ENCODE measurements at regions not wholly inside any gene's neighbourhood (a gene's known extent, or its start where the extent isn't known, plus 50 kb on each side); places are given as distances from the start of the nearest gene placed in this dataset.

GRCh38 chr9:129283291-129283691 lies 105.2 kb upstream of the IER5L start:
- Histone ChIP-seq H3K27ac (ENCODE audit: insufficient read depth, low read depth, low read length) (no peak overlapping the region), H4K20me1 (replicated peaks; ENCODE audit: control insufficient read depth, extremely low read depth, insufficient read depth, low read length) (no peaks in the 10 kb centered on the region), H3K36me3 (ENCODE audit: control insufficient read depth in 2 of 2, extremely low read depth in 1 of 2, insufficient read depth in 2 of 2, low read length in 2 of 2) (no peaks in the 10 kb centered on the region), H2AFZ (ENCODE audit: low read depth, low read length) (no peak overlapping the region), H3K27me3 (ENCODE audit: control insufficient read depth in 2 of 2, insufficient read depth in 2 of 2, low read length in 2 of 2) (no peaks in the 10 kb centered on the region), H3K4me2 (ENCODE audit: insufficient read depth, low read length) (no peak overlapping the region), H3K4me1 (ENCODE audit: control insufficient read depth, extremely low read depth, insufficient read depth, low read length) (no peaks in the 10 kb centered on the region), H3K9me3 (replicated peaks; ENCODE audit: control insufficient read depth, insufficient read depth, low read length) (no peaks in the 10 kb centered on the region), H3K9me1 (replicated peaks; ENCODE audit: control insufficient read depth, extremely low read depth, insufficient read depth, low read length) (no peaks in the 10 kb centered on the region), H3K9ac (replicated peaks; ENCODE audit: extremely low read depth, insufficient read depth, low read length) (no peak overlapping the region), H3K79me2 (ENCODE audit: control insufficient read depth, insufficient read depth, low read length) (no peaks in the 10 kb centered on the region), H3K4me3 (replicated peaks in 1 of 3; ENCODE audit: insufficient read depth in 1 of 3, low read depth in 1 of 3, low read length in 3 of 3) (no peak overlapping the region)
- dilution Hi-C loops (cut with MboI; ENCODE audit: extremely low pct_ligation_motif_present, low sequenced_read_pairs) (no loop called here), intact Hi-C loops (cut with micrococcal nuclease) (no loop called here)
- POLR2A ChIA-PET = no interaction called here
- TF ChIP-seq POLR2AphosphoS5 (IDR thresholded peaks at IDR 0.05; ENCODE audit: insufficient read depth, low read depth, low read length) (no peak), JUN (IDR thresholded peaks at IDR 0.05; ENCODE audit: borderline replicate concordance, insufficient read depth, insufficient read length, low read depth) (no peak), FOS (IDR thresholded peaks at IDR 0.05; ENCODE audit: borderline replicate concordance, insufficient read depth, low read length) (no peak), GATA2 (IDR thresholded peaks at IDR 0.05; ENCODE audit: insufficient read depth, insufficient read length, low read depth, low read length) (no peak), CTCF (IDR thresholded peaks at IDR 0.05; ENCODE audit: extremely low read depth in 1 of 2, insufficient read depth in 1 of 2, low read depth in 1 of 2, low read length in 2 of 2) (no peak)
- DNase-seq (ENCODE audit: low read depth, low spot score) = no peak
- no peak for FAIRE-seq
- BruUV-seq (replicated peaks) = no TSS peak
- CTCF ChIA-PET = no interaction called here

GRCh38 chr9:129282731-129283211 lies 104.7 kb upstream of the IER5L start:
- no peaks in the 10 kb centered on the region for H3K79me2 ChIP-seq (ENCODE audit: control insufficient read depth, insufficient read depth, low read length)
- no peak overlapping the region for H3K27ac ChIP-seq (ENCODE audit: insufficient read depth, low read depth, low read length)
- H3K9me1 ChIP-seq (replicated peaks; ENCODE audit: control insufficient read depth, extremely low read depth, insufficient read depth, low read length) = no peaks in the 10 kb centered on the region
- no peak overlapping the region for H3K9ac ChIP-seq (replicated peaks; ENCODE audit: extremely low read depth, insufficient read depth, low read length)
- no peak overlapping the region for H2AFZ ChIP-seq (ENCODE audit: low read depth, low read length)
- no peaks in the 10 kb centered on the region for H3K9me3 ChIP-seq (replicated peaks; ENCODE audit: control insufficient read depth, insufficient read depth, low read length)
- dilution Hi-C loops (cut with MboI; ENCODE audit: extremely low pct_ligation_motif_present, low sequenced_read_pairs) (no loop called here), intact Hi-C loops (cut with micrococcal nuclease) (loop anchor here (1.0 kb wide), 1 partner anchor 12 kb away; no protein-coding TSS in a partner anchor)
- no peaks in the 10 kb centered on the region for H3K27me3 ChIP-seq (ENCODE audit: control insufficient read depth in 2 of 2, insufficient read depth in 2 of 2, low read length in 2 of 2)
- no peaks in the 10 kb centered on the region for H3K4me1 ChIP-seq (ENCODE audit: control insufficient read depth, extremely low read depth, insufficient read depth, low read length)
- no peak overlapping the region for H3K4me3 ChIP-seq (replicated peaks in 1 of 3; ENCODE audit: insufficient read depth in 1 of 3, low read depth in 1 of 3, low read length in 3 of 3)
- no peak overlapping the region for H3K4me2 ChIP-seq (ENCODE audit: insufficient read depth, low read length)
- BruUV-seq (replicated peaks) = no TSS peak
- ChIA-PET POLR2A (no interaction called here), CTCF (interaction anchor here (0.6 kb wide), 1 partner anchor 315 kb away, joined by 3 read pairs; no protein-coding TSS in a partner anchor)
- FAIRE-seq = no peak
- H3K36me3 ChIP-seq (ENCODE audit: control insufficient read depth in 2 of 2, extremely low read depth in 1 of 2, insufficient read depth in 2 of 2, low read length in 2 of 2) = no peaks in the 10 kb centered on the region
- no peaks in the 10 kb centered on the region for H4K20me1 ChIP-seq (replicated peaks; ENCODE audit: control insufficient read depth, extremely low read depth, insufficient read depth, low read length)
- TF ChIP-seq FOS (IDR thresholded peaks at IDR 0.05; ENCODE audit: borderline replicate concordance, insufficient read depth, low read length) = no peak
- TF ChIP-seq GATA2 (IDR thresholded peaks at IDR 0.05; ENCODE audit: insufficient read depth, insufficient read length, low read depth, low read length) = no peak
- TF ChIP-seq JUN (IDR thresholded peaks at IDR 0.05; ENCODE audit: borderline replicate concordance, insufficient read depth, insufficient read length, low read depth) = no peak
- no peak for TF ChIP-seq POLR2AphosphoS5 (IDR thresholded peaks at IDR 0.05; ENCODE audit: insufficient read depth, low read depth, low read length)
- TF ChIP-seq EZH2 (IDR thresholded peaks at IDR 0.05; ENCODE audit: borderline replicate concordance, low read depth, low read length, severe bottlenecking) = no peak
- TF ChIP-seq POLR2A (IDR thresholded peaks at IDR 0.05; ENCODE audit: low read depth, low read length) = no peak
- TF ChIP-seq CTCF (IDR thresholded peaks at IDR 0.05; ENCODE audit: extremely low read depth in 1 of 2, insufficient read depth in 1 of 2, low read depth in 1 of 2, low read length in 2 of 2) = no peak
- no peak for TF ChIP-seq MAX (IDR thresholded peaks at IDR 0.05; ENCODE audit: insufficient read depth, insufficient read length)
- no peak for TF ChIP-seq MYC (IDR thresholded peaks at IDR 0.05; ENCODE audit: low read depth, low read length)
- DNase-seq (ENCODE audit: low read depth, low spot score) = no peak

Measured in endothelial cell of umbilical vein (primary cell).